Activated CD8-positive, alpha-beta memory T cell treated with anti-CD3 and anti-CD28 coated beads for 1 hour (primary cell): ENCODE measurements at regions not wholly inside any gene's neighbourhood (a gene's known extent, or its start where the extent isn't known, plus 50 kb on each side); places are given as distances from the start of the nearest gene placed in this dataset.

Source experiments
- DNase-seq, 2 donors: peaks; one replicate each; pipeline ENCODE4 v3.0.0-alpha.2; 2020; ENCODE audit warnings: low read depth in 1 of 2; ENCODE audit errors: extremely low read depth in 1 of 2

DNA sequence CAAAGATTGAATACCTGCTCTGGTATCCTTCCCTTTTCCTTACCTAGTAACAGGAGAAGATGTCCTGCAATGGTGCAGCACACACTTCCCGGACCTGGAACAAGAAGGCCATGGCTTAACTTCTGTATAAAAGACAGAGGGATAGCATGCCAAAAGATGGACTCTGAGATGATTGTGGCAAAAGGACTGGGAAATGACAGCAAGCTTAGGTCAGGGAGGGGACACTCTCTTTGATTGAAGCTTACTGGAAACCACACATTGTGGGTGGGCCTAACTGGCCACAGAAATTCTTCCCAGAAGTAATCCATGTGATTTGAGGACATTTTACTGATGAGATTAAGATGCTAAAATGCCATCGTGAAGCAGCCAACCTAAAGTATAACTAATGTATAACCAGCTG, 71.0 kb upstream of the OTUD4 start:
- DNase-seq, result no peak

GRCh38 chr4:145248971-145249370, 68.6 kb upstream of the OTUD4 start:
- DNase-seq, result no peak

GRCh38 chr4:145248502-145248901, 68.1 kb upstream of the OTUD4 start:
- DNase-seq, result no peak

DNA sequence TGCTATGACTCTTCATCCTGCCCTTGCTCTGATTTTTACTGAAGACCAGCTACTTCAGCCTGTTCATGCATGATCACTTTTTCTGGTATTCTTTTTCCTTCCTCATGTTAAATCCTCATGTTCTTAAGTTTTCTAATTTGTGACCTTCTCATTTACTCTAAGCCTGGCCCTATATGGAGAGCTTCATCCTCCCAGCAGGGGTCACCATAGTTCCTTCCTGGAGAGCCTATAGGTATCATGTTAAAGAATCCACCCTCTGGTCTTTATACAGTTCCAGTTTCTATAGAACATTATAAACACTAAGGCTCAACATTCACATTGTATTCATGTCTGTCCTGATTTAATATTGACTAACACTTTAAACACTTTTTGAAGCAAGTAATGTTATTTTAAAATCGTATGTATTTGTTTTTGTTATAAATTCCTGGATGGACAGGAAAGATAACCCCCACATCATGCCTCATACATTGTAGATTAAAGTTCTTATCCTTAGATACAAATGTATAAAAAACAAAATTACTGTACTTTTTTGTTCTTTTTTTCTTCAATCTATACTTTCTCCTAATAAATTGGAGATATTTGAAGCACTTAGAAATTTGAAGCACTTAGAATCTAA, 53.8 kb upstream of the OTUD4 start:
- peak; percentile 11 to 24 for DNase-seq

DNA sequence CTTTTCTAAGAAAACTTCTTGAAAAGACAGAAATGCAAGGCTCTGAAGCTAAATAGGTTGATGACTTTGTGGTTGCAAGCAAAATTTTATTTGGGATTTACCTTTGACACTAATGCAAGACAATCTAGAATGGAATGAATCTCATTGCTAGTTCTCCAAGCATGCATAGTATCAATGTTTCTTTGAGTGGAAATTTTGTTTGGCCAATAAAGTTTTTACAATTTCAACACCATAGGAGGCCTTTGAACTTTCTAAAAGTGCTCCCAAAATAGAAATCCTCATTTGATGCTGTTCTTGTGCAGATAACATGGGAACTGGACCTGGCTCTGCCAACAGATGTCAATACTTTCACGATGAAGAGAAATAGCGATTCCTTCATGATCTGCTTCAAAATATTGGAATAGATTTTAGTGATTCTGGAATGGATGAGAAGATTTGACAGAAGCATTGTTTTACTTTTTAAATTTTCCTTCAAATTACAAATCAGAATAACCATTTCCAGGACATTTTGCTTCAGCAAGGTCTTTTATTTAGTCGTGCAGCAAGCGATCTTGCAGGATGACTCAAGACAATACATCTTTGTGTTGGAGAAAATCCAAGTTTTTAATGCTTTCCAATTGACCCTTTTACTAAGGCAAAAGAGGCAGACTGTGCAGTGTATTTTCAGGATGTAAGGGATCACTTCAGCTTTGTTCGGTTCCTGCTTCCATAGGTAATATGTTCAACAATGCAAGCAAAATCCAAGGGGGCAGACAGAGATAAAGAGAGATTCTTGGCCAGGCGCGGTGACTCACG, 51.7 kb upstream of the OTUD4 start:
- DNase-seq, result no peak

DNA sequence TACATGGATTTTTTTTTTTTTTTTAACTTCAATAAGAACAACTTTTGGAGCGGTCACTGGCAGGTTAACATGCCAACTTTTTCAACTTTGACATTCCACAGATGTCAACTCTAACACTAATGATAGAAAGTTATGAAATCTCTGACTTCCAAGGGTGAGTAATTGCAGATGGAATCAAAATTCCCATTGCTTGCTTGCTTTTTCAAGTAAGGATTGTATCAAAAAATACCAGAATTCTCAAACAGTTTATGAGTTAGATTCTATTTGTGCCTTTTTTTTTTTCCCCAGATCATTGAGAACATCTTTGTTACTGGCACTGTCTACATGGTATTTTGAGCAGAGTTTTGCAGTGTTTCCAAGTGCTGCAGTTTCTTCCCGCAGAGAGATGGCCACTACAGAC, 50.3 kb upstream of the OTUD4 start:
- no peak for DNase-seq
